GM06990 (cell line): ENCODE measurements at regions not wholly inside any gene's neighbourhood (a gene's known extent, or its start where the extent isn't known, plus 50 kb on each side); places are given as distances from the start of the nearest gene placed in this dataset.

Experiments
- DNase-seq: peaks from one replicate; pipeline ENCODE4 v3.0.0-alpha.2; 2011; ENCODE audit not compliant: insufficient read length; ENCODE audit errors: extremely low read depth
- H3K27me3 ChIP-seq: replicated peaks from 2 replicates; pipeline ENCODE4 v1.6.0; 2011; ENCODE audit warnings: low read length; ENCODE audit not compliant: control insufficient read depth, insufficient read depth
- H3K36me3 ChIP-seq: 2 replicates; pipeline ENCODE4 v1.5.1; 2011; ENCODE audit warnings: low read length; ENCODE audit not compliant: control insufficient read depth, insufficient read depth
- H3K4me3 ChIP-seq: replicated peaks from 2 replicates; pipeline ENCODE4 v1.5.1; 2011; ENCODE audit warnings: low read depth, mild to moderate bottlenecking, control low read depth, low read length
- TF ChIP-seq, protein P1 (sequence below): IDR thresholded peaks from 2 replicates; pipeline ENCODE4 v1.5.1; 2011; ENCODE audit warnings: low read length, control low read depth, mild to moderate bottlenecking, inconsistent platforms; ENCODE audit not compliant: insufficient read depth, poor library complexity, severe bottlenecking

DNA sequence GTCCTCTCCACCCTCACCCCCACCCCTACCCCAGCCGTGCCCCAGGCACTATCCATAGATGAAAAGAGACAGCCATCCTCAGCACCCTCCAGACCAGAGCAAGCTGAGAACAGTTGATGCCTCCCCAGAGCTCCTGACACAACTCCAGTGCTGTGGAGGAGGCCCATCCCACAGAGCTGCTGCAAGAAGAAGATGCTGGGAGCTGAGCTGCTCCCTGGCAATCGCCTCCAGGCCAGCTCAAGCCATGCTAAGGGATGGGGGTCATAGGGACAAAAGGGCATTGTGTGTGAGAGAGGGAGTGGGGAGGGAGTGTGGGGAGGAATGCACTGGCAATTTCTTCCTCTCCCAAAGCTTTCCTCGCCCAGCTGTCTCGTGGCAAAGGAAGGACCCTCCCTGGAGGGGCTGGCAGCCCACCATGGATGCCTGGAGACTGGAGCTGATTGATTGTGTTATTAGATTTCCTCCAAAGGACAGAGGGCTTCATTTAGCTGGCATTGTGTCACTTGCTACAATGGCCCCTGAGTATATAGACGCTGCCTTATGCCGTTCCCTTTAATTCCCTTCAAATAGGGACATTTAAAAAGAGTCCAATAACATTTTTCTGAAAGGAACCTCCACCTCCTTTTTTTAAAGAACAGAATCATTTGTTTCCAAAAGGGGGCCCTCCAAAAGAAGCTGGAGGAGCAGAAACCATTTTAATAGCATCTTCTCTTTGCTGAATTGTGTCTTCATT lies 476.4 kb downstream of the FOXO1 start:
- TF ChIP-seq, protein P1, sequence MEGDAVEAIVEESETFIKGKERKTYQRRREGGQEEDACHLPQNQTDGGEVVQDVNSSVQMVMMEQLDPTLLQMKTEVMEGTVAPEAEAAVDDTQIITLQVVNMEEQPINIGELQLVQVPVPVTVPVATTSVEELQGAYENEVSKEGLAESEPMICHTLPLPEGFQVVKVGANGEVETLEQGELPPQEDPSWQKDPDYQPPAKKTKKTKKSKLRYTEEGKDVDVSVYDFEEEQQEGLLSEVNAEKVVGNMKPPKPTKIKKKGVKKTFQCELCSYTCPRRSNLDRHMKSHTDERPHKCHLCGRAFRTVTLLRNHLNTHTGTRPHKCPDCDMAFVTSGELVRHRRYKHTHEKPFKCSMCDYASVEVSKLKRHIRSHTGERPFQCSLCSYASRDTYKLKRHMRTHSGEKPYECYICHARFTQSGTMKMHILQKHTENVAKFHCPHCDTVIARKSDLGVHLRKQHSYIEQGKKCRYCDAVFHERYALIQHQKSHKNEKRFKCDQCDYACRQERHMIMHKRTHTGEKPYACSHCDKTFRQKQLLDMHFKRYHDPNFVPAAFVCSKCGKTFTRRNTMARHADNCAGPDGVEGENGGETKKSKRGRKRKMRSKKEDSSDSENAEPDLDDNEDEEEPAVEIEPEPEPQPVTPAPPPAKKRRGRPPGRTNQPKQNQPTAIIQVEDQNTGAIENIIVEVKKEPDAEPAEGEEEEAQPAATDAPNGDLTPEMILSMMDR, result no peak
- Histone ChIP-seq H3K4me3 (no peak overlapping the region), H3K36me3 (no peaks in the 10 kb centered on the region), H3K27me3 (peaks cover 1% of the 10 kb centered on the region)
- DNase-seq, result no peak

DNA sequence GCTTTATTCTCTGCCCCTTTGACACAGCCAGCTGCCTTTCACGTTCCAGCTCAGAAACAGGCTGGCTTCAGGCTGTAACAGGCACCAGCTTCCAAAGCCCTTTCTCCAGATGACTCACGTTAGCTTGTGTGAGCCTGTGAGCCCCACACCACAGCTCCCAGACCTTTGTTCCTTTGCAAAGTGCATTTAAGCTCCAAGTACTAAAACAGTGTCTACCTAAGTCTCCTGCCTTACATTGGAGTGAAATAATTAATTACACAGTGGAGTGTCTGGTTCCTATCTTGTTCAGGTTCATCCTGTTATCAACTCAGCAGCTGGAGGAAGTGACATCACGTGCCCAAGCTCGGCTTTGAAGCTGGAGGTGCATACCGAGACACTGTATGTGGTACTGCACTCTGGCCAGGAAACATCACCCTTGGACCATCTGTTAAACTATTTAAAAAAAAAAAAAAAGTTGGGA lies 475.8 kb downstream of the FOXO1 start:
- TF ChIP-seq, protein P1, result no peak
- H3K27me3 ChIP-seq, result peaks cover 1% of the 10 kb centered on the region
- no peak for DNase-seq
- H3K4me3 ChIP-seq, result no peak overlapping the region
- H3K36me3 ChIP-seq, result no peaks in the 10 kb centered on the region

DNA sequence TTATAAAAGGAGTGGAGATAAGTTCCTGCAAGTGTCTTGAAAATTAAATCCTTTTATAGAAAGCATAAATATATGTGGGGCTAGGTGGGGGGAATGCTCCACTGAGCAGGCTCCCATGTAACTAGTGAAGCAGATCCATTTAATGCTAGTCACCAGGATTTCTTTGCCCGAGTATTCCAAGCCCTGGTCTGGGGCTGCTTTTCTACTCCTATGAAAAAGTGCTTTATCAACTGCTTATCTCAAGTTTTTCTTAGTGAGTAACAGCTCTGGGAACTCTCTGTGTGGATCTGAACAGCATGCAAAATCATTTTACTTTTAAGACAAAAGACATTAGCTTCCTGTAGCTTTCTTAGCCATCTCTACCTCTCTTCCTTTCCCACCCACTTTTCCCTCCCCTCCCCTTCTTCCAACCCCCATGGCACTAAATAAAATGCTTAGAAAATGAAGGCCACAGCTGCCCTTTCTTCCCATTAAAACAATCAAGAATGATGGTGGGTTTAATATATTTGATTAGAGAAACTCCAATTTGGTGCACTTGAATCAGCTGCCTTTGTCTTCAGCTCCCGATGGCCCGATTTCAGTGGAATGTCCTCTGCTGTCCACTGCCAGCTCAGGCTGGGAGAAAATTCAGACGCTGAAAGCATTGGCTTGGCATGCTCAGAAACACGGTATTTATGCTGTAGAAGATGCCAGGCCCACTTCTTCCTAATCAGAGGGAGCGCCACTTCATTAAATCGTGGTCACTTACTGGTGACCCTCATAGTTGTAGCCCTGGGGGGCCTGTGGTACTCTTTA lies 475.1 kb downstream of the FOXO1 start:
- TF ChIP-seq, protein P1, result no peak
- DNase-seq, result no peak
- Histone ChIP-seq H3K27me3 (peaks cover 1% of the 10 kb centered on the region), H3K36me3 (no peaks in the 10 kb centered on the region), H3K4me3 (no peak overlapping the region)

DNA sequence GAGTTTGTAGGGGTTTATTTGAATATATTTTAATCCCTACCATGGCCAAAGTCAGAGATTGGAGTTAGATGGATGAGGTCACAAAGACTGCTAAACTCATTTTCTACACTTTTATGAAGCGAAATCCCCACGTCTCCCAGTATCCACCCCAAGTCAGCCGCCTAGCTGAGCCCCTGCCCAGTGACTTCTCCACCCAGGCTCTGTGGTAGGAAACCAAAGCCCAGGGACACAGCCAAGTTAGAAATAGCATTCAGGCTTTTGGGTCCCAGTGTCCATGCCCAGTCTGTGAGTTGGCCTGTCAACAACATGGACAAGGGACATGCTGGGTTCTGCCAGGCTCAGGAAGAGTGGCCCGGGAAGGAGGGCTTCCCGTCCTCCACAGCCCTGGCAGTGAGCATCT lies 474.0 kb downstream of the FOXO1 start:
- H3K36me3 ChIP-seq, result no peaks in the 10 kb centered on the region

DNA sequence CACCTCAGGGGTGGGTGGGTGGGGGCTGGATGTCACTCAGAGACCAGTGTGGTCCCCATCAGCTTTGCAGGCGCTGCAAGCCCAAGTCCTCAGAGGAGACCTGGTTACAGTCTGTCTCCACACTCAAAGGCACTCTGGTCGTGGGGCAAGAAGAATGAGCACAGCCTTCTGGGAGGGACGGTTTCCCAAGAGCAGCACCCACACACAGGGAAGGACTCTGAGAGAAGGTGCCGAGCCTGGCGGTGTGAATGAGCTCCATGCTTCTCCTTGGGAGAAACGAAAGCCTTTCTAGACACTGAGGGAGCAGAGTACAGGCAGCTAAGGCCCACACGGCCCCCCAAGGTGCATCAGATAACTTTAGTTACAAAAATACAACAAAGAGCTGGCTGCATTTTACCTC lies 473.6 kb downstream of the FOXO1 start:
- TF ChIP-seq, protein P1, result no peak
- DNase-seq, result no peak
- Histone ChIP-seq H3K36me3 (no peaks in the 10 kb centered on the region), H3K27me3 (peaks cover 1% of the 10 kb centered on the region), H3K4me3 (no peak overlapping the region)

More for the DNA sequence above, 474.0 kb downstream of the FOXO1 start:
- no peak overlapping the region for H3K4me3 ChIP-seq
- peaks cover 1% of the 10 kb centered on the region for H3K27me3 ChIP-seq
- DNase-seq, result no peak
- TF ChIP-seq, protein P1, result no peak
